ENCODE measurements at regions not wholly inside any gene's neighbourhood (a gene's known extent, or its start where the extent isn't known, plus 50 kb on each side); places are given as distances from the start of the nearest gene placed in this dataset.

DNA sequence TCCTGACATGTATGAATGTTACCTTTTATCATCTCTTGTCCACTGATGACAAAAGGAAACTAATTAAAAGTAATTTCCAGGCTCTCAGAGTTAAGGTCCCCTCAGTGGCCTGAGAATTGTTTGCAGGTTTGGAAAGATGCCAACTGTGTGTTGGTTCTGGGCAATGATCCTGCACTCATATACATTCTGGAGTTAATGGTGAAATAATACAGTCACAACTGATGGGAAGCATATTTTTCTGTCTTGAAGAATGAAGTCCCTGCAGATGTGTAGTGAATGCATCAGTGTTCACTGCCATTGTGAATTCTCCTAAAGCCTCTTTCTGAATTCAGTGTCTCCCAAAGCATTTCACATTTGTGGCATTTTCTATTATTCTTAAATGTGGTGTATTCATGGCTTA lies 238.1 kb upstream of the PPP1R2C start:
- DNase-seq (ENCODE audit: low read depth in 2 of 2) = no peak

DNA sequence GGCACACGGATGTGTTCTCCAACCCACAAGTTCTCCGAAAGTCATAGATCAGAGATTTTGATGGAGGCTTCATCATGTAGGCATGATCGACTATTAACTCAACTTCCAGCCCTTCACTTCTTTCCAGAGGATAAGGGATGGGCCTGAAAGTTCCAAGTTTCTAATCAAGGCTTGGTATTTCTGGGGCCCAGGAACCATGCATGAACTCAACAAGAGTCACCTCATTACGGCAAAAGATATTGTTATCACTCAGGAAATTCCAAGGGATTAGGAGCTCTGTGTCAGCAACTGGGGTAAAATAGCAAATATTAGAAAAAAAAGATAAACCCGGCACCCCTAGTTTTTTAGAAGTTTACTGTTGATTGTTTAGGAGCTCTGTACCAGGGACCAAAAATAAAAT lies 240.1 kb upstream of the PPP1R2C start:
- DNase-seq (ENCODE audit: low read depth in 2 of 2) = no peak

DNA sequence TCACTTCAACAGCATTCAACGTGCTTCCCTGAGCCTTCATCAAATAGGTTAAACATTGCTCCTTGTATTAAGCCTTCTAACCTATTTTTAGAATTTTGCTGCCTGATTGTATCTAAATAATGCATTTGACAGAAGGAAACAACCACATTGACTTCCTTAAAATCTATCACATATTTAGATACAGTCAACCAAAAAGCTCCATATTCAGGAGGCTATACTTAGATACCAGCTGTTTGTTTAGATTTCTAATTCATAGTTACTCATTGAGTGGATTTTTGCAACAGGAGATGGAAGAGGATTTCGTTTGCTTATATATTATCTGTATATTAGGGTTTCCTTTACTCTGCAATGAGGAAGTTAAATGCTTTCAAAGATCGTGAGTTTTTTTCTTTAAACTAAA lies 241.1 kb upstream of the PPP1R2C start:
- no peak for DNase-seq (ENCODE audit: low read depth in 2 of 2)

DNA sequence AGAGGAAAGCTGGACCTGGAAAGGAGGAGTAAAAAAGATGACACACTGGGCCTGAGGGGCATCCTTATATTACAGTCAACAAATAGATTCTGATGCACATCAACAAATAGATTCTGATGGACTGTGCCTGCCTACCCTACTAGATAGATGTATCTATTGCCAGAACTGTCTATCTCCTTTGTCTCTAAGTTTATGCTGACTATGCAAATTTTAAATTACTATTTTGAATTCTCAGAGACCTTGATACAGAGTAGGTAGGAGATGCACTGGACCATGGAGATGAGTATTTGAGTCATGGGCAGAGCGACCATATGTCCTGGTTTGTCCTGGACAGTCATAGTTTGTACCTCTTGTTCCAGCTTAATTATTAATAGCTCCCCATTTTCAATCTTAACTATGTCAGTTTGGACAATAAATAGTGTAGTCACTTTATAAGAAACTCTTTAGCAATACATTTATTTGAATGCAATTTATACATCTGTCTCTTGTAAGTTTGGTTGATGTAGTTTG lies 247.9 kb upstream of the PPP1R2C start:
- DNase-seq (ENCODE audit: low read depth in 2 of 2) = no peak

DNA sequence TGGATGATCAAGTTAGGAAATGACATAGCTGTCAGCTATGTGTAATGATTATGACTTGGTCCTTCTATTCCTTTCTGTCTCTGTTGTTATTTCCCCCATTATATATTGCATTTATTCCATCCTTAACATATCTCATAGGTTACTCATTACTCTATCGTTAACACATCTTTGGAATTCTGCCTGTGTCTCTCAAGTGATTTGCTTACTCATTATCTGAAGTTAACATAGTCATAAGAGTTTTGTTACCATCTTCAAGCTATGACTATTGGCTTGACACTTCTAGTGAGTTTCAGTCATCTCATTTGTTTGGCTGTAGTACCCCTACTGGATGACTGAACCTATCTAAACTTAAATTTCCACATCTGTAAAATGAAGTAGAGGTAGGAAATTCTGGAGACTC lies 286.1 kb upstream of the PPP1R2C start:
- no peak for DNase-seq (ENCODE audit: low read depth in 2 of 2)

DNA sequence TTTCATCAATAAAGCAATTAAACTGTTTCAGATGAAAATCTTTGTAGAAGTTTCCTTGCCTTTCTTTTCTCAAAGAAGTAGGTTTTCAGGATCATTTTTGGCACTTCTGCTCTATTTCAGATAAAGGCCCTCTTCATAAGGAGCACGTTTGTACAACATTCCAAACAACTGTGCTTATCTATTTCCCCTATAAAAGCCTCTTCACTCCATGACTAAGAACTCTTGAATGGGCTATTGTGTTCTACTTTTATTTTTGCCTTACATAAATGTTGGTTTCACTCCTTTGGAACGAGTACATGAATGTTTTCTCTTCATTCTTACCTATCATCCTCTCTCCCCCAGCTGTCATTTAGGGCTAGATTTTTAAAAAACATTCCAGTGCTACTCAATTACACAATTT lies 288.0 kb upstream of the PPP1R2C start:
- no peak for DNase-seq (ENCODE audit: low read depth in 2 of 2)

DNA sequence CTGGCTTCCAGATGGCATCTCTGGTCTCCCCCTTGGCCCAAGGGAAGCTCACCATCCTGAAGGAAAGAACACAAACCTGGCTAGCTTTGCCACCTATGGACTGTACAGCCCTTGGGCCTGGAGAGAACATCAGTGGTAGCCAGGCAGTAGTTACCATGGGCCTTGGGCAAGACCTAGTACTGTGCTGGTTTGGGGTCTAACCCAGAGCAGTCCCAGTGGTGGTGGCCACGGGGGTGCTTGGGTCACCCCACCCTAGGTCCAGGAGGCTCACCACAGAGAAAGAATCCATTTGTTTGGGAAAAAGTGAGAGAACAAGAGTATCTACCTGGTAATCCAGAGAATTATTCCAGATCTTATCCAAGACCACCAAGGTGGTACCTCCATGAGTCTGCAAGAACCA lies 290.7 kb upstream of the PPP1R2C start:
- no peak for DNase-seq (ENCODE audit: low read depth in 2 of 2)

DNA sequence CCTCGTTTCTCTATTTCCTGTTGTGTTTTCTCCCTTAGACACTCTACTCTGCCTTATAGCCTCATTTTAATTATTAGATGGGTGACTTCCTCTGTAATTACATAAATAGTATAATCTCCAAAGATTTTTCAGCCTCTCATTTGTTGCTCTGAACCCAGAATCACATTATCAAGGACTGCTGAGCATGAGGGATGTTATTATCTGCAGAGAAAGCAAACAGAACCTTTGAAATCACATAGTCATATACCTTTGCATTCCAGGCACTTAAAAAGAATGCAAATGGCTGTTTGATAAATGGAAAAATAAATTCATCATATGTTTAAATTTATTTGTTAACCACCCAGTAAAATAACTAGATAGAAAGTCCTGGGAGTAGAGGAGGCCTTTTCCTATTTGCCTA lies 305.1 kb upstream of the PPP1R2C start:
- no peak for DNase-seq (ENCODE audit: low read depth in 2 of 2)

DNA sequence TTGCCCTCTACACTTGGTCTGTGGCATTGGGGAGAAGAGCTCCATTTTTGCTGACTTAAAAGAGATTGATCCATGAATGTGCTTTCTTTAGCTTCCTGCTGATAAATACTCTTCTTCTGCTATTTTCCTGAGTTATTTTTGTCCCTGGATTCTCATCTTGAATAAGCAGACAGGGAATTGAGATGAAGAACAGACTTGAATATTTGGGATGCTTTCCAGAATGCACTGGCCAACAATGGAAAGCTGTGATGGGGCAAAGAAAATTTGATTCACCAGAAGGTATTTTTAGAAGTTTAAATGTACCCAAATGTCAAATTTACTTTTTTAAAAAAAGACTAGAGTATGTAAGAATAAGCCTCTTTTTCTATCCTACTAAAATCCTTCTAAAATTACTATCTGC lies 309.9 kb upstream of the PPP1R2C start:
- DNase-seq (ENCODE audit: low read depth in 2 of 2) = no peak

DNA sequence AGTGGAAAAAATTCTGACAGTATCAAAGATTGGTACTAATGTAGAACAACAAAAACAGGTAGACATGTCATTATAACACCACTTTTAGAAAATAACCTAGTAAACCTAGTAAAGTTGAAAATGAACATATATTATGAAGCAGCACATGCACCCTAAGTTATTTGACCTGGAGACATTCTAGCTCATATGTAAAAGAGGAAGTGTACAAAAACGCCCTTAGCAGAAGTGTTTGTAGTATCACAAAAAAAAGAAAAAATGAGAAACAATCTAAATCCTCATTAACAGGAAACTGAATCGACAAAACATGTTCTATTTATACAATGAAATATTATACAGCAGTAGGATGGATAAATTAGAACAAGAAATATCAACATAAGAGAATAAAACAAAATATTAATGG lies 318.9 kb upstream of the PPP1R2C start:
- DNase-seq (ENCODE audit: low read depth in 2 of 2) = no peak

DNA sequence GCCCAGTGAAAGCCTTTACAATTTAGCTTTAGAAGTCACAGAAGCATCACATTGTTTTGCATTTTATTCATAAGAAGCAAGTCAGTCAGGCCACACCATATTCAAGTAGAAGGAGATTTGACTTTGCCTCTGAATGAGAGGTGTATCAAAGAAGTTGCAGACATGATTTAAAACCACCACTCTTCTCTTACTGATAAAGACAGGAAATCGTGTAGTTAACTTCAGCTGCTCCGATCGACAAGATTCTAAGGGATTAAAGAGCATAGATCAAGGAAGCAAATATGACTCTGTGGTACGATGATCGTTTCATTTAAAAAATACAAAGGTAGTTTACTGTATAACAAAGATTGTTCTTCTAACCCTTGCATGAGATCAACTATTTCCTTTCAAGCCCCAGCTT lies 328.0 kb upstream of the PPP1R2C start:
- DNase-seq (ENCODE audit: low read depth in 2 of 2) = no peak

DNA sequence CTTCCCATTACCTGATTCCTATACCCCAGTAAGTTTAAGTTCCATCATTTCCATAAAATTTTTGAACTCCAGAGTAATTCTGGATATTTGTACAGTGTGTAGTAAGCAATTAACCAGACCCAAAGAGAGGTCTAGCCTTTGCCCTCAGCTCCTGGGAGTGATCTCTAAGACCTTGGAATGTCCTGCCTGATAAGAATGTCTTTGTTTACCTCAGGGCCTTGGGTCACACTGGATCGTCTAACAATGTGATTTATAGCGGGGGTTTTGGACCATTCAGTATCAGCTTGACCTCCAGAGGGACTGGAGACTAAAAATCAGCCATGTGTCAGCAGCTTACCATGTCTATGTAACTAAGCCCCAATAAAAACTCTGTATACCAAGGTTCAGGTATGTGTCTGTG lies 330.9 kb upstream of the PPP1R2C start:
- DNase-seq (ENCODE audit: low read depth in 2 of 2) = no peak

DNA sequence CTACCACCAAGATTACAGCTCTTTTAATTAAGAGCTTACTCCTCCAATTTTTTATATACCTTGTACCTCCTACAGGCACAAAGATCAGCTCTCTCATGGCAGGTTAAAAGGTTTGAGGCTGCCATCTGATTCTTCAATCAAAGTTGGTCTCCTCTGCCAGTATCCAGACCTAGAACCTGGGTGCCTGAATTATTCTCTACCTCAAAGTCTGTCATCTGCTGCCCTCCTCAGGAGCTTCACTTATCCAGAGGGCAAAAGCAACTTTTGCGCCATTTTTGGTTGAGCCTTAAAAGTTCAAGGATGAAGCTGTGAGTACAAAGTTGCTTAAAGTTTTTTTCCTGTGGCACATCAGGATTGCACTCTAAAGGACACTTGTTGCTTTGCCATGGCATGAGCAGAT lies 343.7 kb upstream of the PPP1R2C start:
- no peak for DNase-seq (ENCODE audit: low read depth in 2 of 2)

DNA sequence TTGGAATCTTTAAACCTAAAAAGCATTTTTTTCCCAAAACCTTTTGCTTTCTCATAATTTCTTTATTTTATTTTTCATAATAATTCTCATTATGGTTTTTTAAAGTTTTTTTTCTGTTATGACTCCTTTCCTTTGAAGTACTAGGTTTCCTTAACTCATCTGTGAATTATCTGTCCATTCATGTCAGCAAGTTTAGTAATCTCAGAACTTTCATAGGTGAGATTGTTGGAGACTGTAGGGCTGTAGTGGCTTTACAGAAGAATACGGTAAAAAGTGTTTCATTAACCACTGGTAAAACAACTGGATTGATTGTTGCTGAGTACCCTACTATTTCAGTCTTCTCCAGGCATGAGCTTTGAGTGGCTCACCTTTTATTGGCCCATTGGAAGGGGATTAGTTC lies 361.7 kb upstream of the PPP1R2C start:
- no peak for DNase-seq (ENCODE audit: low read depth in 2 of 2)

DNA sequence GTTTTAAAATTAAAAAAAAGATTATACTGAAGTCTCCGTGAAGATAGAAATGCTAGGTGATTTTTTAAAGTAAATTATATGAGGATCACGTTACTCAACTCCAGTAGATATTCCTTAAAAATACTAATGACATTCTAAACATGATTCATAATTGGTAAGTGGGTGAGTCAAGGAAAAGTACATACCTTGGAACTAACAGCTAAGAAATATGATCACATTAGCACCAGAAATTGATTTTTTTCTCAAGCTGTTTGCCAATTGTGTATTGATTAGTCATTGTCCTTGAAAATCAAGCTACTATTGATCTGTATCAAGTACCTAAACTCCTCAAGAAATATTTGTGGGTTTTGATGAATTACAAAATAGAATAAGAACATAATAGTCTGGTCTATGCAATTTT lies 362.6 kb upstream of the PPP1R2C start:
- DNase-seq (ENCODE audit: low read depth in 2 of 2) = no peak

DNA sequence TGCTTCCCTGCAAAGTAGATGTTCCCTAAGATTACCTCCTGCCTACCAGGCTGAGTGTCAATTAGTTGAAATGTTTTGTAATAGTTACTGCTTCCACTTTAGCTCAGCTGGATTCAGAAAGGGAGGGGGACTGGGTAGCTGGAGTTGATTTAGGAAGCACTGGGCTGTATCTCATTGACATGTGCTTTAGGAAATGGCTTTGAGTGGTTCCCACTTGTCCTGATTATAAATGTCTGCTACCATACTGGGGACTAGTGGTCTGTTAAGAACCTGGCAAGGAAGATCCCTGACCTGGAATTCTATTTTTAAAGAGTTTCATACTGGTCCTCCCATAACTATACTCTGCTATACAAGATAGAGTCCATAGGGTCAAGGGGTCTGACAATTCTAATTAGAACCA lies 363.9 kb upstream of the PPP1R2C start:
- DNase-seq (ENCODE audit: low read depth in 2 of 2) = no peak

DNA sequence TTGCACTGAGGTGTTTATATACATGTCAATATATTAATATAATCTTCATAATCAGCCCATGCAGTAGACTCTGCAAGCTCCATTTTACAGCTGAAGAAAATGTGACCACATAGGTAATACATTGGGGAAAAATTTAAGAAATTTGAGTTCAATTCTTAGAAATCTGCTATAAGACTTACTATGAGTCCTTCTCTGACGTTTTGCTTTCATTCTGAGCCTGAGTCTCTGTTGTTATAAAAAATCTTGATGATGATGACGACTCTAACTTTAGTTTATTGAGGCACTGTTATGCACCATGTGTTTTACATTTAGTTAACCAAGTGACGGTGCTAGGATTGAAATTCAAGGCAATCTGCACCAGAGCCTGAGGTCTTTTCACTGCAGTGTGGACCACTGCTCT lies 370.3 kb upstream of the PPP1R2C start:
- no peak for DNase-seq (ENCODE audit: low read depth in 2 of 2)

DNA sequence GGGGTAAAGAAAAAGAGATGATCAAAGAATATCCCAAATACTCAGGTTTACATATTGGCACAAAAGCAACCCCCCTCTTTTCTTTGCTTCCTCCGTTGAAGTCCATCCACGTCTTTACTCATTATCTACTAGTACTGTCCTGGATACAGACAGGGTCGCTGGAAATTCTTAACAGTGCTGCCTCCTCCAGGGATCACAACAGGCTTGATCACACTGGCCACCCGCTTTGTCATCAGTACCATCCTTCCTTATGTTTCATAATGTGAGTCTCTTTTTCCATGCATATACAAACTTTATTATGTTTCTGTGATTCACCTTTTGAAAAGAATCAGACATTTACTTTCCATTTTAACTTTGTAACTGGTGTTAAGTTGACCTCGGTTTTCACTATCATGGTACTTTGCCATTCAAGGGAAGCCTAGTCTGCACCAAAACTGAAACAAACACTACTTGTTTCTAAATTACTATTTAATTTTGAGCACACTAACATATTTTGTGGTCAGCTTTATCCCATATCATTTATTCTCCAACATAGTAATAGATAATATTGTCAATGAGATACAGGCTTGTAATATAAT lies 387.5 kb upstream of the PPP1R2C start:
- no peak for DNase-seq (ENCODE audit: low read depth in 2 of 2)

DNA sequence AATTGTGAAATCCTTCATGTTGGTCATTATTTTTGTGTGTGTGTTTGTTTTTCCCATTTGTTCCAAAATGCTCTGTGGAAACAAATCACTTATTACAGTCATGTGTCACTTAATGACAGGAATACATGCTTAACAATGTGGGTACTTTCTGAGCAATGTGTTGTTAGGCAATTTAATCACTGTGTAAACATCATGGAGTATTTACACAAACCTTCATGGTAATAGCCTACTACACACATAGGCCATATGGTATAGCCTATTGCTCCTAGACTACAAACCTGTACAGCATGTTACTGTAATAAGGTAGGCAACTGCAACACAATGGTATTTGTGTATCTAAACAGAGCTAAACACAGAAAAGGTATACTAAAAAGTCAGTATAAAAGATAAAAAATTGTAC lies 388.9 kb upstream of the PPP1R2C start:
- DNase-seq (ENCODE audit: low read depth in 2 of 2) = no peak

DNA sequence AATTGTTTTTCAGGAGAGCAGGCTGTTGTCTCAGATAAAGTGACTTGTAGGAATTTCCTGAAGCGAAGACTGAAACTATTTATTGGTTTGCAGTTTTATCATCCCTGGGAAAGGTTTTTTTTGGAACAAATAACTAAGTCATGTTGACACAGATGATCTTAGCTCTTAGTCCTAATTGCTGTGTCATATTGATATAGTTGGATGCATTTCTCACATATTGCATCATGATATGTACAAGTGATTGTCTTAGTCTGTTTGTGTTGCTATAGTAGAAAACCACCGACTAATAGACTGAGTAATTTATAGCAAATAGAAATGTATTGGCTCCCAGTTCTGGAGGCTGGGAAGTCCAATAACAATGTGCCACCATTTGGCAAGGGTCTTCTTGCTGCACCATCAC lies 397.5 kb upstream of the PPP1R2C start:
- DNase-seq (ENCODE audit: low read depth in 2 of 2) = no peak

DNA sequence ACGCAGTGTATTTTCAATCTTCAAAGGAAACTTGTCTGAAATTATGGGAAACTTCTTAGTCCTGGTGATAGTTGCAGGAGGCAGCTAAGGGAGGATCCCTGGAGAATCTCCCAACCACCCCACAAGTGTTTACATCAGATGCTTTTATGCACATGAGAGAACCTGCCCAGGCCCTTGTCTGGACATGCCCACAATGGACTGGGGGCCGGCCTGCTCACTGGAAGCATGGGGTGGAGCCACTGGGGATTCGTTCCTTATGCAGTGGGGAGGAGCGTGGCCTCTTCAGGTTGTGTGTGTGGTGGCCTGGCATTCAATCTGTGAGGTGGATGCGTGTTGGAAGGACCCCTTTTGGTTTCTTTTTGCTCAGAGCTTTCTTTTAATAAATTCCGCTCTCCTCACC lies 398.7 kb upstream of the PPP1R2C start:
- DNase-seq (ENCODE audit: low read depth in 2 of 2) = no peak

DNA sequence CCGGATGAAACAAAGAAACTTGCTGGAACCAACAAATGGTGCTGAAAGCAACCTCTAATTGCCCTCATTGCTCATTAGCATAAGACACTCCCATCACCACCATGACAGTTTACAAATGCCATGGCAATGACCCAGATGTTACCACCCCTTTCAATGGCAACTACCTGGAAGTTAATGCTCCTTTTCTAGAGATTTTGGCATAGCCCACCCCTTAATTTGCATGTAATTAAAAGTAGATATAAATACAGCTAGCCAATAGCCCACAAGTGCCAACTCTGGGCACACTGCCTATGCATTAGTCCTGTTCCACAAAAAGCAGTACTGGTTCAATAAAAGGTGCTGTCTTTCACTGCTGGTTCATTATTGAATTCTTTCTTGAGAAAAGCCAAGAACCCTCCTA lies 410.3 kb upstream of the PPP1R2C start:
- DNase-seq (ENCODE audit: low read depth in 2 of 2) = no peak

DNA sequence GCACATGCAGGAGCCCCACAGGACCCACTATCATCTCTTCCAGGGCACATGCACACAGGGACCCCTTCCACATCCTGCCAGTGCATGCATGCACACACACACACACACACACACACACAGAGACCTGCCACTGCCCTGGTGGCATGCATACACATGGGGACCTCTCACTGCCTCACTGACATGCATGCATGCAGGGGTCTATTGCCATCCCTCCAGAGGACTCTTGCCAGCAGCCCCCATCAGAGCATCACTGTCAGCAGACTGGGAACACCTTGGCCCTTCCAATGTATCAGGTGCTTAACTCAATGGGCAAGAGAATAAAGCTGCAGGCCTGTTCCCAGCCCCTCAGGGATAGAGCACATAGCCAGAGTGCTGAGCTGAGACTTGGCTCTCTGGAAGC lies 433.6 kb upstream of the PPP1R2C start:
- DNase-seq (ENCODE audit: low read depth in 2 of 2) = no peak

DNA sequence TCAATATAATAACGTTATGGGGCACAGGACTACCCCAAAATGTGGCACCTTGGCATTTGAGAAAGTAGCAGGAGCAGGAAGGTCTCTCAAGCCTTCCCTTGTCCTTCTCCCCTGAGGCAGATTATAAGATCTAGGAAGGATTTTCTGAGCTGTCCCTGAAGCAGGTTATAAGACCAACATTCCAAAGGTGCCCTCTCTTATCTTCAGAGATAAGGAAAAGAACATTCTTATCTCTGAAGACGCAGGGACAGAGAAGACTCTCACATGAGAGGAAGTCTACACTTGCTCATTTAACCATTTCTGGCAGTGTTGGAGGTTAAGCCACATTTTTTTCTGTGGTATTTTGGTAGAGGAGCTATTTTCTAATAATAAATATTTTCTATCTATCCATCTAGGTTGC lies 437.9 kb upstream of the MAOA start:
- no peak for DNase-seq (ENCODE audit: low read depth in 2 of 2)

DNA sequence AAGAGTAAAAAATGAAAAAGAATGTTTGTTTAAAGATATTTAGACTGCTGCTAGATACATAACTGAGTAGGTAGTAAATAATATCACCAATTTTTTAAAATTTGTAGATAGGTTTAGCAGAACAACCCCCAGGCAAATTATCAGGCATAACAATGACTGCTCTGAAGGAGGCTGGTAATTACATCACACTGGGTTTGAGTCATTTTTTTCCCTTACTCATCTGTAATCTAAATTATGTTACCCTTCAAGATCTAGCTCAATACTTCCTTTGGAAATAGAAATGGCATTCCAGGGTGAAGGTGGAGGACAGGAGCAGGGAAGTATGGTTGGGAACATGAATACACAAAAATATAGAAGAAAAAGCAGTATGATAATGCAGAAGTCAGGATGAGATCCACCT lies 431.6 kb upstream of the MAOA start:
- no peak for DNase-seq (ENCODE audit: low read depth in 2 of 2)
